Astrocyte of the cerebellum (primary cell): ENCODE measurements at regions not wholly inside any gene's neighbourhood (a gene's known extent, or its start where the extent isn't known, plus 50 kb on each side); places are given as distances from the start of the nearest gene placed in this dataset.

Experiments
- DNase-seq: peaks from one replicate; pipeline ENCODE4 v3.0.0-alpha.2; 2011; ENCODE audit warnings: low read depth
- H3K4me3 ChIP-seq: 2 replicates; pipeline ENCODE4 v1.5.1; 2011; ENCODE audit warnings: mild to moderate bottlenecking, low read depth, low read length, moderate library complexity
- in situ Hi-C: cut with HindIII; loops from 2 replicates; pipeline ENCODE4 v1.10.0; 2017; ENCODE audit warnings: low sequenced_read_pairs
- TF ChIP-seq, protein P1 (sequence below): IDR thresholded peaks from 2 replicates; pipeline ENCODE4 v1.5.1; 2012; ENCODE audit warnings: low read length, low read depth, moderate library complexity, mild to moderate bottlenecking; ENCODE audit errors: missing control alignments

DNA sequence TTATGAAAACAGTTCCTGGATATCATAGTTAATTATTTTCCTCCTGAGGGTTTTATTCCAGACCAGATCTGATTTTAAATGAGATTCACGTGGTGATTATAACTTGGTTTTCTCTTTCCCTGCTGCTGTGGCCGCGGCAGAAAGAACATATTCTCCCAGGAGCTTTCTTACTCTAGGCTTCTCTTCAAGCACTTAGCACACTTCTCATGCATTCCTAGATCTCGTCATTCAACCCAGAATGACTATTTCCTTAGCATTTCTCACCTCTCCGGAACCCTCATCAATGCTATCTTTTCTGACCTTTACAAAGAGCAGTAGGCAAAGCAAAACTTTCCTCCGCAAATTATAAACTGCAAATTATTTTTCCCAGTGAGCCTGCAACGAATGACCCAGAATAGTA, 122.9 kb downstream of the GPAT3 start:
- H3K4me3 ChIP-seq: no peak overlapping the region
- in situ Hi-C loops: no loop called here
- TF ChIP-seq, protein P1, sequence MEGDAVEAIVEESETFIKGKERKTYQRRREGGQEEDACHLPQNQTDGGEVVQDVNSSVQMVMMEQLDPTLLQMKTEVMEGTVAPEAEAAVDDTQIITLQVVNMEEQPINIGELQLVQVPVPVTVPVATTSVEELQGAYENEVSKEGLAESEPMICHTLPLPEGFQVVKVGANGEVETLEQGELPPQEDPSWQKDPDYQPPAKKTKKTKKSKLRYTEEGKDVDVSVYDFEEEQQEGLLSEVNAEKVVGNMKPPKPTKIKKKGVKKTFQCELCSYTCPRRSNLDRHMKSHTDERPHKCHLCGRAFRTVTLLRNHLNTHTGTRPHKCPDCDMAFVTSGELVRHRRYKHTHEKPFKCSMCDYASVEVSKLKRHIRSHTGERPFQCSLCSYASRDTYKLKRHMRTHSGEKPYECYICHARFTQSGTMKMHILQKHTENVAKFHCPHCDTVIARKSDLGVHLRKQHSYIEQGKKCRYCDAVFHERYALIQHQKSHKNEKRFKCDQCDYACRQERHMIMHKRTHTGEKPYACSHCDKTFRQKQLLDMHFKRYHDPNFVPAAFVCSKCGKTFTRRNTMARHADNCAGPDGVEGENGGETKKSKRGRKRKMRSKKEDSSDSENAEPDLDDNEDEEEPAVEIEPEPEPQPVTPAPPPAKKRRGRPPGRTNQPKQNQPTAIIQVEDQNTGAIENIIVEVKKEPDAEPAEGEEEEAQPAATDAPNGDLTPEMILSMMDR: no peak
- no peak for DNase-seq

DNA sequence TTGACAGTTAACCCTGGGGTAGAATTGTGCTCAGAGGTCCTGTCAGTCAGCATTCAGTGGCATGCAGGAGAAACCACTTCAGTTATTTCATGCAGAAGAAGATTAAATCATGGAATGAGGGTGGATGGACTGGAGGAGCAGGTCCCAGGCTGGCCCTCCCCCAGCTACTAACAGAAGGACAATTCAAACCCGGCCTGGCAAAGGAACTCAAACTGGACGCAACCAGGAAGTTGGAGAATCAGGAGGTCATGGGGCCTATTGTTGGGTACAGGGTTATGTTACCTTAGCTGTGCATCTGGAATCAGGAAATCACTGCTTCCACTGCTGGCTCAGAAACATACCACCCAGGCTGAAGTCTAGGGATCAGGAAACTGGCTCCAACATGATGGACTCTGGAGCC, 121.4 kb downstream of the GPAT3 start:
- in situ Hi-C loops: no loop called here
- no peak overlapping the region for H3K4me3 ChIP-seq
- no peak for DNase-seq
- TF ChIP-seq, protein P1: no peak
